GM20431 (cell line): ENCODE measurements at regions not wholly inside any gene's neighbourhood (a gene's known extent, or its start where the extent isn't known, plus 50 kb on each side); places are given as distances from the start of the nearest gene placed in this dataset.

Source experiments
- in situ Hi-C: fragments of 300-500 bp; cut with MseI, MboI; formaldehyde crosslinking; loops from one replicate; pipeline ENCODE4 v1.15.0; 2020; ENCODE audit warnings: low sequenced_read_pairs; ENCODE audit not compliant: unreplicated experiment

DNA sequence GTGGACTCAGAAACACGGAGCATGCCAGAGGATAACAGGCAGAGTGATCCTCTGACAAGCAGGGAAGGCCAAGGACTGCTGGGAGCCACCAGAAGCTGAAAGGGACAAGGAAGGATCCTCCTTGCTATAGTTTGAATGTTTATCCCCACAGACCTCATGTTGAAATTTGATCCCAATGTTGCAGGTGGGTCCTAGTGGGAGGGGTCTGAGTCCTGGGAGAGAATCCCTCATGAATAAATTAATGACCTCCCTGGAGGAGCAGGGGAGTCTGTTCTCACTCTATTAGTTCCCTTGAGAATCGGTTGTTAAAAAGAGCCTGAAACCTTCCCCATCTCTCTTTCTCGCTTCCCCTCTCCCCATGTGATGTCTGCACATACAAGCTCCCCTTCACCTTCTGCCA is 124.4 kb downstream of the FBXO15 start:
- in situ Hi-C loops = no loop called here

GRCh38 chr18:74019864-74020263 is 127.8 kb downstream of the FBXO15 start:
- in situ Hi-C loops = no loop called here

DNA sequence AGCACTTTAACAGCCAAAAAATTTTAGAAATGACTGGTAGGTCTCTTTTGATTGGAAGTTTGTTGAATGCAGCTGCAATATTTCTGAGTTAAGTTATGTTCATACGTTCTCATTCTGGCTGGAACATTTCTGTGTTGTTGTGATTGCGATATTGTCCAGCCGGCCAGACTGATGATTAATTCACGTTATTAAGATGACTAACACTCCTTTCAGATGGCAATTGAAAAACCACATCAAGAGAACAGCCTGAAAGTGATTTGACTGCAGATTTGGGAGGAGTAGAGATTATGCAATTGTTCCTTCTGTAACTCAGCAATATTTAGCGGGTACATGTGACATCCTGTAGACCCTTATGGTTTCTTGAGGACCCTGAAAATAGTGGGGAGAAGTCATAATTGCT is 133.7 kb downstream of the FBXO15 start:
- in situ Hi-C loops = no loop called here

- in situ Hi-C loops = no loop called here
Measured at GRCh38 chr18:74012954-74013630, 134.5 kb downstream of the FBXO15 start.

DNA sequence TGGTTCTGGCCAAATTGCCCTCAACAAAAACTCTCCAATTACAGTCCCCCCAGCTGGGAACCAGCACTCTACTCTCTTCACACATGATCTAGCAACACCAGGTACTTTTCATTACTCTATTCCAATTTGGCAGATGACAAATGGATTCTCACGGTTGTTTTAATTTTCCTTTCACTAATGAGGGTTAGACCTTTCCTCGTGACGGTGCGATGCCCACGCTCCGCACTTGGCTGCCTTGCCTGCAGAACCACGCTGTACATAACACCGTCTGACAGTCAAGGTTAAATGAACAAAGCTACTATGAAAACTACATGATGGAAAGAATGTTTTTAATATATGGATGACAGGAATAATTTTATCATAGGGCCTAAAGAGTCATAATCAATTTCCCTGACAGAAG is 141.5 kb downstream of the FBXO15 start:
- in situ Hi-C loops = no loop called here

DNA sequence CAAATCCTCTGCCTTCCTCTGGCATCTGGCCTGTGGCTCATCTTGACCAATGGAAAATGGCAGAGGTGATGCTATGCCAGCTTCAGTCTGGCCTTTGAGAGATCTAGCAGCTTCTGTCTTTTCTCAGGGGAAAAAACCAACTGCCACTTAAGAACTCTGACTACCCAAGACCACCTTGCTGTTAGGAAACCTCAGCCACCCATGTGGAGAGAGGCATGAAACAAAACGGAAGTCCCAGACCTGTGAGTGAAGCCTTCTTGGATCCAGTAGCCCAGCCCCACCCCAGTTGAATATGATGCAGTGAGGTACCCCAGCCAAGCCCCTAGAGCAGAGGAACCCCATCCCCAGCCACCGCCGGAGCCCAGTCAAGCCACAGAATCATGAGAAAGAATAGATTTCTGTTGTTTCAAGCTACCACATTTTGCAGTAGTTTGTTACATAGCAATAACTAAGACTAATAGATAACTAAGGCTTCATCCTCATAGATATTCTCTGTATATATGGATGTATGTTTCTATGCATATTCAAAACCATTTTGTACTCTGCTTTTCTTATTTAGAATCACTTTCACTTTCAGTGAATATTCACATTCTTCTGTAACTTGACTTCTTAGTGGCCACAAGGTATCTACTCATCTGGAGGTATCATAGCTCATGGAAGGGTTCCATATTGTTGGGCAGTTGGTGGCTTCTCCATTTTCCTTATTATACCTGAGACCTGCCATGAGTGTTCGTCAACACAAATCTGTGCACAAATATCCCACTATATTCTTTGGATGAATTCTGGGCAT is 142.1 kb downstream of the FBXO15 start:
- in situ Hi-C loops = no loop called here

GRCh38 chr18:73992242-73993022 is 155.2 kb downstream of the FBXO15 start:
- in situ Hi-C loops = no loop called here

DNA sequence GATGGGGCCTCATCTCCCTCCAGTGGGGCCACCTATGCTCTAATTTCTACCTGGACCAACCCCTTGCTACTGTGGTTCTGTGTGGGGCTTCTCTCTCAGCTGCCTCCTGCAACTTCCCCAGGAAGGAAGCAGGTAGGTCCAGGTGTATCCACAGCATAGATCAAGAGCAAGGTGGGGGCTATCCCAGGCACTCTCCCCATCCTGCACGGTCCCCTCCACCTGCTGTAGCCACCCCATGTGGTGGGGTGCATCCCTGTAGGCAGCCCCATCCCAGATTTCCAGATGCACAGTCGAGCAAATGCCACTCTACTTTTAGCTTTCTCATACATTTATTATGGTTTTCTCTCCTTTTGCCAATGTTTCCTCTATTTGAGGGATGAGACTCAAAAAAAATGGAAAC is 156.1 kb downstream of the FBXO15 start:
- in situ Hi-C loops = no loop called here

- in situ Hi-C loops = no loop called here
Measured at GRCh38 chr18:73990258-73990657, 157.4 kb downstream of the FBXO15 start.

GRCh38 chr18:73987247-73987980 is 160.2 kb downstream of the FBXO15 start:
- in situ Hi-C loops = no loop called here

DNA sequence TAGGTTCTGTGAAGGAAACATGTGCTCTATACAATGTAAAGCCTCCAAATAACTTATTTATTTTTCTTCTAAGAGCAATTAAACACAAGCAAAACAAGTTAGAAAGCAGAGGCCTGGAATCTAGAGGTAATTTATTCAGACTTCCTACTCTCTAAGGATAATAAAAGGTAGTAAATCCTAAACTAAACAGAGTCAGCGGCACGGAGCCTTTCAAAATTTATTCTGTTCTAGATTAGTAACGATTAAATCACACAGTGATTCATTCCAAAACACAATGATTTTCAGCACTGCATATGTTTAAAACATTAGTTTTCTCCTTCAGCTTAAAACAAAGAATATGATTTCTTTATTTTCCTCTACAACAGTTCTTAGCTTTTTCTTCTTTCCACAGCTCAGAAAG is 160.9 kb downstream of the FBXO15 start:
- in situ Hi-C loops = no loop called here

- in situ Hi-C loops = no loop called here
Measured at GRCh38 chr18:73985855-73986625, 161.6 kb downstream of the FBXO15 start.

GRCh38 chr18:73983970-73984369 is 163.7 kb downstream of the FBXO15 start:
- in situ Hi-C loops = no loop called here

DNA sequence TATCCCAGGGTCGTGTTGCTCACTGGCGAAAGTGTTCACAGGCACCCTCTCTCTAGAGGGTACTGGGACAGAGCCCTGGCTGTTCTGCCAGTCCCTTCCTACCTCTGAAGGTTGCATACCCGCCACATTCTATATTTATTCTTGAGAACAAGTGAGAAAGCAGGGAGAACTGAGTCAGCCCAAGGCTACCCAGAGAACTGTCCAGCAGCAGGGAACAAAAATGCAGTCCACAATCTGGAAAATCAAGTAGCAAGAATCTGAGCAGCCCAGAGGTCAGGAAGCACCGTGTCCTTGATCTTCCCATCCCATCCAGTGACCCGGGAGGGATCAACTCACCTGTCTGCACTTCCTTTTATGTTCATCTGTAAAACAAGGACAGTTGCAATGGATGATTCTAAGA is 164.1 kb downstream of the FBXO15 start:
- in situ Hi-C loops = no loop called here

DNA sequence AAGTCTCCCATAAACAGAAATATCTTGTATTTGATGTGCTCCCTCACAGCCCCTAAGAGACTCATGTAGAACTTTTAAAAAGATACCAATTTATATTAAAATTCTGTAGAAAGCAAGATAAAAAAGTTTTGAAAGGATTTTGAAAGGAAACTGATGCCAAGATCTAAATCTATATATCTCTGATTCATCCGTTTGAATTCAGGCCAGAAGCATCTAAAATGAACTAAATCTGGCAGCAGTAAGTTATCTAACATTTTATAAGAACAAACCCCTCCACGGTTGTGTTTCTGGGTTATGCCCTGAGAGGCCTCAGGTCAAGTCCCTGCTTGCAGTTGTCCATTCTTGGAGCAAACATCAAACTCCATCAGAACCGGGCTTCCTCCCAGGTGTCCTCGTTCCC is 165.8 kb downstream of the FBXO15 start:
- in situ Hi-C loops = no loop called here

DNA sequence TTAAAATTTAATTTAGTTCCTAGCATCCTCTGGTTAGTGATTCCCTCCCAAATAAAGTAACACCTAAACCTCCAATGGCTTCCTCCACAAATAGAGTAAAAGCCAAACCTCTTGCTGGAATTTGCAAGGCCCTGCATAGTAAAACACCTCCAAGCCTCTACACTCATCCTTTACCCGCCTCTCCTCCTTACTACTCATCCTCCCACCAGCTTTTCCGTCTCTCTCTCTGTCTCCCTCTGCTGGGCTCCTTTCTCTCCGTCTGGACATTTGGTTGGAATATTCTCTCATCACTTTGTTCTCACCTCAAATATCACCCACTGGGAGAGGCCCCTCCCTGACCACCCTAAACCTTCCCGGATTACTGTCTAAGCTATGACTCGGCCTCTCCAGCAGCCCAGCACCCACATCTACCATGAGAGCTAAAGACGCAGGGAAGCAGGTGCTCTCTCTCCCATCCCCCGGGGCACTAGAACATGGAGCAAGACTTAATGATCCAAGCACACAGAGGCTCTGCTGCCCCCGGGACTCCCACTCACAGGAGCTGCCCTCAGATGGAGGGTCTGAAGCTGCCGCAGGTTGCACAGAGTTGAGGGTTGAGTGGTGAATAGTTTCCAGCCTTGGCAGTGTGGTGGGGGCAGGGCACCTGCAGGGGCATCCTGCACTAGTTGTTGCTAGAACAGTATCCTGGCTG is 167.2 kb downstream of the FBXO15 start:
- in situ Hi-C loops = no loop called here

DNA sequence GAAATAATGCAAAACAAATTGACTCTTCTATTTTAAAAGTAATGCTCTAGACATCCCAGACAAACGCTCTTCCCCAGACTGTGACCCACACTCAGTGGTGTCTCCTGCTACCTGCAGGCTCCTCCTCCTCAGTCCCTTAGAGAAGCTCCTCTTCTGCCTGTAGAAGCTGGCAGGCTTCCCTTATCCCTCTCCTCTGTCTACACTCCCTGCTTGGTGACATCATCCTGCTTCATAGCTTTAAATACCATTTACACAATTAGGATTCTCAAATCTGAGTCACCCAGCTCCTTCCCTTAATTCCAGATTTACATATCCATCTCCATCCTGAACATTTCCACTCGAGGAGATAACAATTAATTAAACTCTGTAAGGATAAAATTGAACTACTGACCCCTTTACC is 167.9 kb downstream of the FBXO15 start:
- in situ Hi-C loops = no loop called here

DNA sequence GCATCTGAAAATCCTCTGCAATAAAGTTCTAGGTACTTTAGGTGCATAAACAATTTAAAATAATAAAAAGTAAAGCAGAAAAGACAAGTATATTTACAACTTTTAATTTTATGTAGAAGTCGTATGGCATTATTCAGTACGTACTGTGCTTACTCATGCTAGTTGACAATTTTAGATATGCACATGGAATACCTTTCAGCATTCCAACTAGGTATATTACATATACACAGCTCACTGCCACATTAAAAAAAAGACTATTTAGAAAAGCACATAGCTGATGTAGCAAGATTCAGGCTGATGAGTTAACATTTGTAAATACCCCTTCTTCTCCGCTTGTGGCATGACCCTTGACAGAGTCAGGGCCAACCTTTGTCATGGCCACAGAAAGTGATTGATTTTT is 171.2 kb downstream of the FBXO15 start:
- in situ Hi-C loops = no loop called here

- in situ Hi-C loops = no loop called here
Measured at GRCh38 chr18:73975266-73975665, 172.4 kb downstream of the FBXO15 start.
